ENCODE measurements at regions not wholly inside any gene's neighbourhood (a gene's known extent, or its start where the extent isn't known, plus 50 kb on each side); places are given as distances from the start of the nearest gene placed in this dataset.
A peak's percentile ranks its signal among the peaks of the same experiment; 100 is the strongest.

DNA sequence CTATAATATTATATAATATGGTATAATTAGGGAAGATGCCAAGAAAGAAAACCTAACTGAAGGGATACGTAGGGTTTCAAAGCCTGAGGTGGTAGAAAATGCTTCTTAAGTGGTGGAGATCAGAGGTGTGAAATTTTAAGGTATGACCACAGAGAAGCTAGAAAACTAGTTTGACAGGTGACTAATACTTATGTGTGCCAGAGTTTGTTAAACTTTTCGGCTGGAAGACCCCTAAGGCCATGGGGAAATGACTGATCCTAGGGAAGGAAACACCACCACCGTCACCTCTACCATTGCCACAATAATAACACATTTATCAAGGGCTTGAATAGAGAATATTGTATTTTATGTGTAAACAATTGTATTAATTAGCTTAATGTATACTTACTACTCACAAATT lies 261.4 kb upstream of the GBE1 start:
- no peaks in the 10 kb centered on the region for H3K27me3 ChIP-seq (replicated peaks in 2 of 5; ENCODE audit: control insufficient read depth in 4 of 5, insufficient read depth in 5 of 5, low read length in 4 of 5)
- WGBS (ENCODE audit: insufficient coverage) = 100% methylated on average over 1 of the region's 3 CpGs
- no peak overlapping the region for H3K4me3 ChIP-seq (ENCODE audit: control insufficient read depth in 1 of 7, extremely low read depth in 1 of 7, insufficient read depth in 4 of 7, low read depth in 2 of 7, low read length in 6 of 7)
- H3K4me1 ChIP-seq (ENCODE audit: control extremely low read depth in 1 of 4, control insufficient read depth in 4 of 4, insufficient read depth in 4 of 4, low read length in 3 of 4) = no peaks in the 10 kb centered on the region
- H3K36me3 ChIP-seq (ENCODE audit: control insufficient read depth in 4 of 4, insufficient read depth in 4 of 4, low read length in 3 of 4) = no peaks in the 10 kb centered on the region
- ChIA-PET CTCF (no interaction called here), POLR2A (no interaction called here)
- H3K27ac ChIP-seq (ENCODE audit: insufficient read depth in 1 of 2, low read depth in 1 of 2, low read length in 2 of 2, poor library complexity in 1 of 2, severe bottlenecking in 2 of 2) = no peak overlapping the region
- DNase-seq = no peak
- no peaks in the 10 kb centered on the region for H3K9me3 ChIP-seq (ENCODE audit: control extremely low read depth in 1 of 5, control insufficient read depth in 4 of 5, insufficient read depth in 2 of 5, low read depth in 1 of 5, low read length in 4 of 5)

DNA sequence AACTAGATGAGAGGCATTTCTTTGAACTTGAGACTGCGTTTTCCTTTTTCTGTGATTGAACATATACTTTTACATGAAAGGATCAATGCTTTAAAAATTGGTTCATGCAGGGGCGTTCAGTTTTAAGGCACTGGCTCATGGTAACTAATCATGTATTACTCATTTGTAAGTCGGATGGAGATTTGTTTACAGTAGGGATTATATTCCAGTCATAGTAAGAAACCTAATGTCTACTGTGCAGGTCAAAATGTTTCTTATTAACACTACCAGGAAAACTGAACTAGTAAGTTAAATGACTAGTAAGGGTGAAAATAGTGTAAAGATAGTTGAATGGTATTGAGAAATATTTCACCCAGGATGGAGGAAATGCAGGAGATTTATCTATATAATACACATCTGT lies 258.8 kb upstream of the GBE1 start:
- Histone ChIP-seq H3K27me3 (replicated peaks in 2 of 5; ENCODE audit: control insufficient read depth in 4 of 5, insufficient read depth in 5 of 5, low read length in 4 of 5) (no peaks in the 10 kb centered on the region), H3K27ac (ENCODE audit: insufficient read depth in 1 of 2, low read depth in 1 of 2, low read length in 2 of 2, poor library complexity in 1 of 2, severe bottlenecking in 2 of 2) (no peak overlapping the region), H3K4me3 (ENCODE audit: control insufficient read depth in 1 of 7, extremely low read depth in 1 of 7, insufficient read depth in 4 of 7, low read depth in 2 of 7, low read length in 6 of 7) (no peak overlapping the region), H3K4me1 (ENCODE audit: control extremely low read depth in 1 of 4, control insufficient read depth in 4 of 4, insufficient read depth in 4 of 4, low read length in 3 of 4) (no peaks in the 10 kb centered on the region), H3K36me3 (ENCODE audit: control insufficient read depth in 4 of 4, insufficient read depth in 4 of 4, low read length in 3 of 4) (no peaks in the 10 kb centered on the region), H3K9me3 (ENCODE audit: control extremely low read depth in 1 of 5, control insufficient read depth in 4 of 5, insufficient read depth in 2 of 5, low read depth in 1 of 5, low read length in 4 of 5) (no peaks in the 10 kb centered on the region)
- DNase-seq = no peak
- POLR2A ChIA-PET = no interaction called here
- CTCF ChIA-PET = no interaction called here
- WGBS (ENCODE audit: insufficient coverage) = 100% methylated on average over 2 of the region's 3 CpGs

- Histone ChIP-seq H3K36me3 (ENCODE audit: control insufficient read depth in 4 of 4, insufficient read depth in 4 of 4, low read length in 3 of 4) (no peaks in the 10 kb centered on the region), H3K27me3 (replicated peaks in 2 of 5; ENCODE audit: control insufficient read depth in 4 of 5, insufficient read depth in 5 of 5, low read length in 4 of 5) (no peaks in the 10 kb centered on the region), H3K27ac (ENCODE audit: insufficient read depth in 1 of 2, low read depth in 1 of 2, low read length in 2 of 2, poor library complexity in 1 of 2, severe bottlenecking in 2 of 2) (no peak overlapping the region), H3K4me3 (ENCODE audit: control insufficient read depth in 1 of 7, extremely low read depth in 1 of 7, insufficient read depth in 4 of 7, low read depth in 2 of 7, low read length in 6 of 7) (no peak overlapping the region), H3K9me3 (ENCODE audit: control extremely low read depth in 1 of 5, control insufficient read depth in 4 of 5, insufficient read depth in 2 of 5, low read depth in 1 of 5, low read length in 4 of 5) (peaks cover 0 to 7% (median 0%) of the 10 kb centered on the region in 5 experiments), H3K4me1 (ENCODE audit: control extremely low read depth in 1 of 4, control insufficient read depth in 4 of 4, insufficient read depth in 4 of 4, low read length in 3 of 4) (no peaks in the 10 kb centered on the region)
- no CpG with 5 or more reads among the region's 1 CpG for WGBS (ENCODE audit: insufficient coverage)
- no peak for DNase-seq
- POLR2A ChIA-PET = no interaction called here
- CTCF ChIA-PET = no interaction called here
These were observed 253.8 kb upstream of the GBE1 start for GRCh38 chr3:82015241-82015640.

DNA sequence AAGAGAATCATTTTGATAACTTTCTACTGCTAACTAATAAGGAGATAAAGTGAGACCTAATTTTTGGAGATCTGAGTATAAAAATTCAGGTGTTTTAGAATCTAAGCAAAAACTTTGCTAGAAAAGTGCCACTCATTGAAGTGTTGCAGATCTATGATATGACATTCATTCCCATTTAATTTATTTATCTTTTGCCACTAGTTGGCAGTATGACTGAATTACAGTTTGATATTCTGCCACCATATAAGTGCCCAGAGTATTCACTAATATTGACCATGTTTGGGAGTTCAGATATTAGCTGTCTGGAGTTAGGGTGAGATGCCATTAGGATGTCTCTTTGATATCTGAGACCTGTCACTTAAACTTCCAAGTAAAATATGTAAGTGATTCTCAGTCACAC lies 251.3 kb upstream of the GBE1 start:
- Histone ChIP-seq H3K4me1 (ENCODE audit: control extremely low read depth in 1 of 4, control insufficient read depth in 4 of 4, insufficient read depth in 4 of 4, low read length in 3 of 4) (no peaks in the 10 kb centered on the region), H3K27me3 (replicated peaks in 2 of 5; ENCODE audit: control insufficient read depth in 4 of 5, insufficient read depth in 5 of 5, low read length in 4 of 5) (no peaks in the 10 kb centered on the region), H3K27ac (ENCODE audit: insufficient read depth in 1 of 2, low read depth in 1 of 2, low read length in 2 of 2, poor library complexity in 1 of 2, severe bottlenecking in 2 of 2) (no peak overlapping the region), H3K4me3 (ENCODE audit: control insufficient read depth in 1 of 7, extremely low read depth in 1 of 7, insufficient read depth in 4 of 7, low read depth in 2 of 7, low read length in 6 of 7) (no peak overlapping the region), H3K9me3 (ENCODE audit: control extremely low read depth in 1 of 5, control insufficient read depth in 4 of 5, insufficient read depth in 2 of 5, low read depth in 1 of 5, low read length in 4 of 5) (peaks cover 0 to 7% (median 0%) of the 10 kb centered on the region in 5 experiments), H3K36me3 (ENCODE audit: control insufficient read depth in 4 of 4, insufficient read depth in 4 of 4, low read length in 3 of 4) (no peaks in the 10 kb centered on the region)
- DNase-seq = peak in 1 of 3 donors; percentile 5
- ChIA-PET POLR2A (no interaction called here), CTCF (interaction anchor here (1.6 kb wide), 1 partner anchor 116 kb away, joined by 5 read pairs; no protein-coding TSS in a partner anchor)

- Histone ChIP-seq H3K4me1 (ENCODE audit: control extremely low read depth in 1 of 4, control insufficient read depth in 4 of 4, insufficient read depth in 4 of 4, low read length in 3 of 4) (no peaks in the 10 kb centered on the region), H3K36me3 (ENCODE audit: control insufficient read depth in 4 of 4, insufficient read depth in 4 of 4, low read length in 3 of 4) (no peaks in the 10 kb centered on the region), H3K27me3 (replicated peaks in 2 of 5; ENCODE audit: control insufficient read depth in 4 of 5, insufficient read depth in 5 of 5, low read length in 4 of 5) (no peaks in the 10 kb centered on the region), H3K4me3 (ENCODE audit: control insufficient read depth in 1 of 7, extremely low read depth in 1 of 7, insufficient read depth in 4 of 7, low read depth in 2 of 7, low read length in 6 of 7) (no peak overlapping the region), H3K9me3 (ENCODE audit: control extremely low read depth in 1 of 5, control insufficient read depth in 4 of 5, insufficient read depth in 2 of 5, low read depth in 1 of 5, low read length in 4 of 5) (peaks cover 0 to 10% (median 0%) of the 10 kb centered on the region in 5 experiments), H3K27ac (ENCODE audit: insufficient read depth in 1 of 2, low read depth in 1 of 2, low read length in 2 of 2, poor library complexity in 1 of 2, severe bottlenecking in 2 of 2) (no peak overlapping the region)
- WGBS (ENCODE audit: insufficient coverage) = no CpG with 5 or more reads among the region's 2 CpGs
- ChIA-PET CTCF (no interaction called here), POLR2A (no interaction called here)
- no peak for DNase-seq
These were observed 249.9 kb upstream of the GBE1 start for GRCh38 chr3:82011336-82011735.

- Histone ChIP-seq H3K27me3 (replicated peaks in 2 of 5; ENCODE audit: control insufficient read depth in 4 of 5, insufficient read depth in 5 of 5, low read length in 4 of 5) (no peaks in the 10 kb centered on the region), H3K9me3 (ENCODE audit: control extremely low read depth in 1 of 5, control insufficient read depth in 4 of 5, insufficient read depth in 2 of 5, low read depth in 1 of 5, low read length in 4 of 5) (peaks cover 0 to 3% (median 0%) of the 10 kb centered on the region in 5 experiments), H3K4me3 (ENCODE audit: control insufficient read depth in 1 of 7, extremely low read depth in 1 of 7, insufficient read depth in 4 of 7, low read depth in 2 of 7, low read length in 6 of 7) (no peak overlapping the region), H3K4me1 (ENCODE audit: control extremely low read depth in 1 of 4, control insufficient read depth in 4 of 4, insufficient read depth in 4 of 4, low read length in 3 of 4) (no peaks in the 10 kb centered on the region), H3K36me3 (ENCODE audit: control insufficient read depth in 4 of 4, insufficient read depth in 4 of 4, low read length in 3 of 4) (no peaks in the 10 kb centered on the region), H3K27ac (ENCODE audit: insufficient read depth in 1 of 2, low read depth in 1 of 2, low read length in 2 of 2, poor library complexity in 1 of 2, severe bottlenecking in 2 of 2) (no peak overlapping the region)
- POLR2A ChIA-PET = no interaction called here
- no peak for DNase-seq
- WGBS (ENCODE audit: insufficient coverage) = 100% methylated on average over 1 of the region's 3 CpGs
- CTCF ChIA-PET = no interaction called here
These were observed 243.8 kb upstream of the GBE1 start for GRCh38 chr3:82005266-82005665.

DNA sequence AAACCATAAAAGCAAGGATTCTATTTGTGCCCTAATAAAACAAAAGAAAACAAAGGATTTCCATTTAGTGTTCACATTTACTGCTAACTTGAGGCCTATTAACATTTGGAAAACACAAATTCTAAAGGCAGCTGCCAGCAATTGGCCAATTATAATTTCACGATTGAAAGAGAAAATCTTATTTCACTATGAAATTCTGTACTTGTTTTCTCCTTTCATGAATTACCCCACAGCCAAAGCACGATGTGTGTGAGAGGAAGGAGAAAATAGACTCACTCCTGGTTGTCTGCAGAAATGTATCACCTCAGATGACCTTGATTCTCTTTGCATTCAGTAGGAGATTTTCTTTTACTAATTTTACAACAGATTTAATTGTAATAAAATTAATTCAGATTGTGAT lies 242.8 kb upstream of the GBE1 start:
- H3K4me3 ChIP-seq (ENCODE audit: control insufficient read depth in 1 of 7, extremely low read depth in 1 of 7, insufficient read depth in 4 of 7, low read depth in 2 of 7, low read length in 6 of 7) = no peak overlapping the region
- no peaks in the 10 kb centered on the region for H3K27me3 ChIP-seq (replicated peaks in 2 of 5; ENCODE audit: control insufficient read depth in 4 of 5, insufficient read depth in 5 of 5, low read length in 4 of 5)
- H3K9me3 ChIP-seq (ENCODE audit: control extremely low read depth in 1 of 5, control insufficient read depth in 4 of 5, insufficient read depth in 2 of 5, low read depth in 1 of 5, low read length in 4 of 5) = peaks cover 0 to 3% (median 0%) of the 10 kb centered on the region in 5 experiments
- no peaks in the 10 kb centered on the region for H3K4me1 ChIP-seq (ENCODE audit: control extremely low read depth in 1 of 4, control insufficient read depth in 4 of 4, insufficient read depth in 4 of 4, low read length in 3 of 4)
- ChIA-PET CTCF (interaction anchor here (0.9 kb wide), 1 partner anchor 76 kb away, joined by 3 read pairs; no protein-coding TSS in a partner anchor), POLR2A (no interaction called here)
- no peaks in the 10 kb centered on the region for H3K36me3 ChIP-seq (ENCODE audit: control insufficient read depth in 4 of 4, insufficient read depth in 4 of 4, low read length in 3 of 4)
- 100% methylated on average over 1 of the region's 2 CpGs for WGBS (ENCODE audit: insufficient coverage)
- no peak for DNase-seq
- no peak overlapping the region for H3K27ac ChIP-seq (ENCODE audit: insufficient read depth in 1 of 2, low read depth in 1 of 2, low read length in 2 of 2, poor library complexity in 1 of 2, severe bottlenecking in 2 of 2)

All from common myeloid progenitor, CD34-positive (primary cell).